ENCODE measurements at regions not wholly inside any gene's neighbourhood (a gene's known extent, or its start where the extent isn't known, plus 50 kb on each side); places are given as distances from the start of the nearest gene placed in this dataset.

- no peak for TF ChIP-seq CTCF (IDR thresholded peaks at IDR 0.05)
- no peak for TF ChIP-seq POLR2A (IDR thresholded peaks at IDR 0.05)
Observed at GRCh38 chr3:187870360-187871203, 125.3 kb upstream of the BCL6 start.
